GM18861 (cell line): ENCODE measurements at regions not wholly inside any gene's neighbourhood (a gene's known extent, or its start where the extent isn't known, plus 50 kb on each side); places are given as distances from the start of the nearest gene placed in this dataset.
"Not testable (repeated sequence)": the region's sequence is repeated elsewhere in the genome, so short reads cannot be mapped to it uniquely, and the experiment has no call there.

Source experiments
- ATAC-seq: cut with Tn5 transposase; IDR thresholded peaks from one replicate; pipeline ENCODE4 v1.9.1; 2021; ENCODE audit not compliant: unreplicated experiment

DNA sequence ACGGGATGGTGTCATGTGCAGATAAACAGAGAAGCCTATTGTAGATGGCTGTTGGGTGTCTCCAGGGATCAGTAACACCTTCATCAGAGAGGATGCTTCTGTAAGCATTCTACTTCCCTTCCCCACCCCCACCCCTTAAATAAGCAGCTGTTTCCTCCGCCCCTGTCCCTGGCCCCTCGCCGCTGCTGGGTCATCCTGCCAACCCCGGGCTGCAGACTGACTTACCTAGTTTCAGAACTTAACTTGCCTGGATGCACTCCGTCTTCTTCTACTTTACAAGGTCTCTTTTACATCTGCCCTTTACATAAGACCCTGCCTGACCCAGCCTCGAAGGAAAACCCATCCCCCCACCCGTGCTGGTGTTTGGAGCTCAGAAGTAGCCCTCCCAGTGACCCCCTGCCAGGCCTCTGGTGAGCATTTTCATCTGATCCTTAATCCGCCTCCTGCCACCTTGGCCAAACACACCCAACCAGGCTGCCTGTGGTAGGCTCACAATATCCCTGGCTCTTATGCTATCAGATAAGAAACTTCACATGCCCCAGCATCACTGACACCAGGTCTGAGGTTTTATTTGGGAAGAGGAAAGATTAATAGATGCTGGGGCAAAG, 103.0 kb upstream of the HES1 start:
- no peak for ATAC-seq

DNA sequence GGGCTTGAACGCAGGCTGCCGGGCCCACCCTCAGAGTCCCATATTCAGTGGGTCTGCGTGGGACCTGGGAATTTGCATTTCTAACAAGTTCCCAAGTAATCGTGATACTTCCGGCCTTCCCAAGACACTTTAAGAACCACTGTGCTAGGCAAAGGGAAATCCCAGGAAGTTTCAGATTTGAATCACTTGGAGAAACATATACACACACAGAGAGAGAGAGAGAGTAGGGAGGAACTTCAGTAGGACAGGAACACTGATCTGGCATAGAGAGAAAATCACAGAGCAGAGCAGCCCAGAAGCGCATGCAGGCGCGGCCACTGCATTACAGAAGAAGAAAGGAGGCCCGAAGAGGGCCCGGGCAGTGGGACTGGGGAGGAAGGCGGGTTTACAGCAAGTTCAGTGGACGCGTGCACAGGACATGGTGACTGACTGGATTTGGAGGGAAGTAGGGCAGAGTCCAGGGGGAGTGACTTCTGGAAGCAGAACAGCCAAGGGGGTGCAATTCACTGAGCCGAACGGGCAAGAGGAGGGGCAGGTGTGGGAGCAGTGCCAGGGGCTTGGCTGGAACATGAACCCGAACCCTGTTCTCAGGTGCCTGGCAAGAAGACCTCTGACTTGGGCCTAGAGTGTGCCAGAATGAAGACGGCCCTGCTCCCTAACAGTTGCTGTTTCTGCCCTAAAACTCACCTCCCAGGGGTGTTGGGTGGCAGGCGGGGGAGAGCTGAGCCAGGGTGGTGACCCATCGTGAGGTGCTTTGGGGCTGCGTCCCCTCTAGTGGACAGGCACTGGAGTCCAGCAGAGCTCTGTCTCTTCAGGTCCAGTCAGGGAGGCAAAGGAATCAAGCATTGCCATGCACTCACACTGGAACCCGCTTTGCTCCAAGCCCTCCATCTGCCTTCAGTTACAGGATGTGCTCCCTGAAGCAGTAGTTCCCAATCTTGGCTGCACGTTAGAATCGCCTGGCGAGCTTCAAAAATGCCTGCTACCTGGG, 101.3 kb upstream of the HES1 start:
- ATAC-seq: no peak

DNA sequence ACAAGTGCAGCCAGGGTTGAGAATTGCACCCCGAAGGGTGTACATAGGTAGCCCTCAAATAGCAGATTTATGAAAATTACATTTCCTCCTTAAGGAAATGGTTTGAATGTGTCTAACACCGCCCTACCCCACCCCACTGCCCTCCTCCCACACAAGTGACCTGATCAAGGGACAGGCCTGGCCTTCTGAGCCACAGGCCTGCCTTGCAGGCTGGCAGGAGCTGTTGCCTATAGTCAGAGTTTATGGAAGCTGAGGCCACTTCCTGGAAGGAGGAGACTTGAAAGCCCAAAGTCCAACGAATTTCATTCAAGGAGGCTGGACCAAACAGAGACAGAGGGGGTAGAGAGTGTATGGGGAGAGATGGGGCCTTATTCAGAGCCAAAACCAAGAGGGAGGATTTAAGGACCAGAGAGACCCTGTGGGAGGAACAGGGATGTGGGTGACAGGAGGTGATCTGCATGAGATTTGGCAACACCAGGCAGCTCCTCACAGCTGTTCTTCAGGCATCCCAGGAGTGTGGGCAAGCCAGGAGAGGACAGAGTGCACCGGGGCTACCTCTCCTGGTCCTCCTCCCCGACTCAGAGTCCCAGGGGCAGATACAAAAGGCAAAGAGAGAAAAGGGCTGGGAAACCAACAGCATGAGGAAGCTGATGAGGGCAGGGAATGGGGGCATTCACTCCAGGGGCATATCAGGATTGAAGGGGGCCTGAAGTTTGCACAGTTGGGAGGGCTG, 100.4 kb upstream of the HES1 start:
- no peak for ATAC-seq

DNA sequence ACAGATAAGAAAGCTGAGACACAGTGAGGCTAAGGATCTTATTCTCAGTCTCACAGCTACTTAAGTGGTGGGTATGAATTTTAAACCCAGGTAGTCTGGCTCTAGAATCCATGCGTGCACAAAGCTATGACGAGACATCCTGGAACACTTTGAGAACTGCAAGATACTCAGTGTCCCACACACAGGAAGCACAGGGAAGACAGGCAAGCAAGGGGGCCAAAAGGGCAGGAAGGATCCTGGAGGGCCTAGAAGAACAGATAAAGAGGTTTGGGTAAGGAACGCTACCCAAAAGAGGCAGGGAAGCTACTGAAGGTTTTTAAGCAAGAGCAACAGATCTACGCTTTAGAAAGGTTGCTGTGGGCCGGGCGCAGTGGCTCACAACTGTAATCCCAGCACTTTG, 99.1 kb upstream of the HES1 start:
- ATAC-seq: no peak

DNA sequence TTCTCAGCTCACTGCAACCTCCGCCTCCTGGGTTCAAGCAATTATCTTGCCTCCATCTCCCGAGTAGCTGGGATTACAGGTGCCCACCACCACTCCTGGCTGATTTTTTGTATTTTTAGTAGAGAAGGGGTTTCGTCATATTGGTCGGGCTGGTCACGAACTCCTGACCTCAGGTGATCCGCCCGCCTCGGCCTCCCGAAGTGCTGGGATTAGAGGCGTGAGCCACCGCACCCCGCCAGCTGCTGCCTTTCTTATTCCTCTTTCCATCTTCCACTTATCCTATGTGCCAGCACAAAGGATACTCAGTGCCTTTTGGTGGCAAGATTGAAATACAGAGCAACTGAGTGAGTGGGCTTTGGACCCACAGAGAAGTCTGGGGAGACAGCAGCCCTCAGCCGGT, 97.6 kb upstream of the HES1 start:
- ATAC-seq: not testable (repeated sequence)

DNA sequence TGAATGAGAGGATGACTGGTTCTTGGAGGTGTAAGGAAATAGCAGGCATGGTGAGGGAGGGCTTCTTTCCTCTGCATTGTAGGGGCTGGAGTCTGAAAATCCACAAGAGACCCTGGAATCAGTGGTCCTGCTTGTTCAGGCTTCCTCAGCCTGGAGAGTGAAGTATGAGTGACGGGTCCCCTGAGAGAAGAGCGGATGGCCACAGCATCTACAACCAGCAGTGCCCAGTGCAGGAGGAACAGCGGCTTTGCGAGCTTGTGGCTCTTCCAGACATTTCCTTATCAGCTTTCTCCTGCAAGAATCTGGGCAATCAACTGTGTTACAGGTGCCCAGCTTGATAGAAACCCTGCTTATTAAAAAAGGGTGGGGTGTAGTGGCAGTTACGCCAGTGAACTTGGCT, 97.0 kb upstream of the HES1 start:
- no peak for ATAC-seq

DNA sequence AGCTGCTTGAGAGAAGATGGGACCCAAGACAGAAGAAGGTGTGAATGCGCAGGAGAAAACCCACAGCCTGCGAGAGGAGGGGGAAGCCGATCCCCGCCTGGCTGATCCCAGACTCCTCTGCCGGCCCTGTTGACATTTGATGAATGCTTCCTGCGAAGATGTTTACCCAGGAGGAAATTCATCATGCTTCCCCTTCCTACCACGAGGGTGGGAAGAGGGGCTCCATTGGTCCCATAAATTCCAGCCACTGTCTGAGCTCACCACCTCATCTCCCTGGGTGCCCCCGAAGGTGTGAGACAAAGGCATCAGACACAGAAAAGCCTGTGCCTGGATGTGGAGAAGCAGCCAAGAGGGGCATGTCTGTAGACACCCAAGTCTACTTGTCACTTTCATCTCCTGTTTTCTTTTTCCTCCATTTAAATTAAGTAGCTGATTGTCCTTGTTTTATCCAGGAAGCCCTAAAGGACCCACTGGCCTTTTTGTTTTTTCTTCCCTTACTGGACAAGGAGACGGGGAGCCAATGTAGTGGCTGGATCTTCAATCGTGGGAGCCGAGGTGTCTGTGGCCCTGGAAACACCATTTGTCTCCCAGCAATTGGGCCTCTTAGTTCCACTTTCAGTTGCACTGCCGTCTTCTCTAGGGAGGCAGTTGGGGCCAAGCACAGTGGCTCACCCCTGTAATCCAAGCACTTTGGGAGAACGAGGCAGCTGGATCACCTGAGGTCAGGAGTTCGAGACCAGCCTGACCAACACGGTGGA, 95.3 kb upstream of the HES1 start:
- ATAC-seq: no peak

DNA sequence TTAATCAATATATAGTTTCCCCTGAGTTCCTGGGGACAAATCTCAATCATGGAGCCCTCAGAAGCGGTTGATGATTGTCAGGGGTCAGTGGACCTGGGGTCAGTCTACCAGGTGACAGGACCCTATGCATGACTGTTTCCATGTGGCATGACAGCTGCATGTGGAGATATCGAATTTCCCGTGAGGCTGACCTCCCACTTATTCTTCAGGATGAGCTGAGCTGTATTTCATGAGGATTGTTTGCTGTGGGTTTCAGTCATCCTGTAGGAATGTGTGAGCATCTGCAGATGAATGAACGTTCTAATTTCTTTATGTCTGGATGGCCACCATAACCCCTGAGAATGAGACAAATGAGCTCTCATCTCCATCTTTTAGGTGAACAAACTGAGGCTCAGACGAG, 93.0 kb upstream of the HES1 start:
- no peak for ATAC-seq

DNA sequence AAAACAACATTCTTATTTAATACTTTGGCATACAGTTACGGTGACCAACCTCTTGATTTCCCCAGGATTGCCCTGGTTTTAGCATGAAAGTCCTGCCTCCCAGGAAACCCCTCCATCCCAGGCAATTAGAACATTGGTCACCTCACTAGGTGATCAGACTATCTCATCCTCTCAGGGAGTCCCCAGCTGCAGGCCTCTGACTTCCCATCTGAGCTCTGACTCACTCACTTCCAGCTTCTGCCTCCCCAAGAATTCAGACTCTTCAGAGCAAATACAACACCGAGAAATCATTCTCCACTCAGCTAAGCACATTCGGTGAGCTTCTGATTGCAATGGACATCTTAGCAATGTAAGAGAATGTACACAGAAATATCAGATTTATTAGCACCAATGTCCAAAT, 92.4 kb upstream of the HES1 start:
- ATAC-seq: no peak

DNA sequence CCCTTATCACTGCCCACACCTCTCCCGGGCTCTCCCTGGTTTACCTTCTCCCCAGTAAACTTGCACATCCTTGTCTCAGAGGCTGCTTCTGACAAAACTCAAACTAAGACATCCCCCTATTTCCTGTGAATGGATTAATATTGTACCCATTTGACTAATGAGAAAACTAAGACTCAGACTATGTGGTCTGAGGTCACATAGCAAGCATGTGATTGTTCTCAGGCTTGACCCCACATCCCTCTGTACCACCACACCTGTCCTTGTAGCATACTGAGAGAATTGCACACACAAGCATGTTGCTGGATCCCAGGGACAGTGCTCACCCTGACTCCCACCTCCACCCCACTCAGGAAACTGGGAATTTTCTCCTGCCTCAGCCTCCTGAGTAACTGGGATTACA, 90.7 kb upstream of the HES1 start:
- ATAC-seq: peak; percentile 95

DNA sequence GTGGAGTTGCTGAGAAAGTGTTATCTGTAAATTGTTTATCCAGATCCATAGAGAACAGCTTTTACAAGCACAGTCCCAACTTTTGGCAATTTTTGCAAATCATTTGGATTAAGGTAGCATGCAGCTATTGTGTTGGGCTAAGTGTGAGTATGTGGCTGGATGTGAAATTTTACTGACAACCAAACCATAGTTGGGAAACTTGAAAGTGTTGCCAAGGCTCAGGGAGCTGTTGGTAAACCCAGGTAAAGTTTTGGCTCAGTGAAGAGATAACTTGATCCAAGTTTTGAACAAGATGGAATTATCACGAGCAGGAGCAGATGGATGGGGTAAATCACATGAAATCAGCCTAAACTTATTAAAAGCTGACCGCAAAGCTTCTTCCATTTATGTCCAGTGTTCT, 90.0 kb upstream of the HES1 start:
- ATAC-seq: no peak

DNA sequence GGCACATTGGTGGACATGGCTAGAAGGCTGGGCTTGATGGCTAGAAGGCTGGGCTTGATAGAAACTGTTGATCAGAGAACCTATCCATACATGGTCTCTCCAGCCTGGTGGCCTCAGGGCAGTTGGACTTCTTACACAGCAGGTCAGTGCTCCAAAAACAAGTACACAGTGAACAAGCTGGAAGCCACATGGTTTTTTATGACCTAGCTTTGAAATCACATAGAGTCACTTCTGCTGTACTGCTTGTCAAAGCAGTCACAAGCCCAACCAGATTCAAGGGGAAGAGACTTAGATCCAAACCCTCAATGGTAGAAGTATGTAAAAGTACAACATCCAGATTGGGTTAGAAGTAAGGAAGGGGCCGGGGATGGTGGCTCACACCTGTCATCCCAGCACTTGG, 89.4 kb upstream of the HES1 start:
- ATAC-seq: no peak

DNA sequence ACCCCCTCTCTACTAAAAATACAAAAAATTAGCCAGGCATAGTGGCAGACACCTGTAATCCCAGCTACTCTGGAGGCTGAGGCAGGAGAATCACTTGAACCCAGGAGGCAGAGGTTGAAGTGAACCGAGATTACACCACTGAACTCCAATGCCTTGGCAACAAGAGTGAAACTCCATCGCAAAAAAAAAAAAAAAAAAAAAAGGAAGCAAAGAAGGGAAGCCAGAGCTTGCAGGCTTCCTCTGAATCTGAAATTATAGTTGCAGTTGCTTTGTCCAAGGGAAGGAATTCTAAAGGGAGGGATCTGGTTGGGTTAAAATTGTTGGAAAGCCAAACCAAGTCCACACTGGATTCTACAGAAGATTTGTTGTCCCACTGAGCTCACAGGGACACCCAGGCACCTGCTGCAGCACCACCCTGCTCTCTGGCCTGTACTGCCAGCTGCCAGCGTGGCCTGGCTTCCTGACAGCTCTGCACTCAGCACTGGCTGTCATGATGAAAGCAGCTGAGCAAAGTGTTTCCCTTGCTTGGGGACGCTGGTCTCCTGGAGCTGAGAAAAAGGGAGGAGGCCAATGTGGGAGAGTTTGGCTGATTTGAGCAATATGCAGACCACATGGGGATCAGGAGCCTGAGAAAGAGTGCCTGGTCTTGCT, 88.8 kb upstream of the HES1 start:
- ATAC-seq: peak; percentile 36

DNA sequence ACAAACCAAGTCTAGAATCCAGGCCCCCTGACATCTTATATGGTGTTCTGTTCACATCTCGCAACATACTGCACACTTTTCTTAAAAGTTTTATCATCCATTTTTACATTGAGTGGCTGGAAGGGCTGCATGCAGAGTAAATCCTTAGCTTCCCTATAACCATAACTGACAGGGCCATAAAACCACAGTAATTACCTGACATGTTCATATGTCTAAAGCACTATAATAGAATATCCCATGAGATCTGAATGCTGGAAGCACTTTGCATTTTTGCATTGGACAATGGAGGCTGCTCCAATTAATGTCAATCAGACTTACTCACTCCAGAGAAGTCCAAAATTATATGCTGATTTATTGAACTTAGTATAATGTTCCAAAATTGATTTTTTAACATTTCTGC, 86.6 kb upstream of the HES1 start:
- ATAC-seq: no peak

DNA sequence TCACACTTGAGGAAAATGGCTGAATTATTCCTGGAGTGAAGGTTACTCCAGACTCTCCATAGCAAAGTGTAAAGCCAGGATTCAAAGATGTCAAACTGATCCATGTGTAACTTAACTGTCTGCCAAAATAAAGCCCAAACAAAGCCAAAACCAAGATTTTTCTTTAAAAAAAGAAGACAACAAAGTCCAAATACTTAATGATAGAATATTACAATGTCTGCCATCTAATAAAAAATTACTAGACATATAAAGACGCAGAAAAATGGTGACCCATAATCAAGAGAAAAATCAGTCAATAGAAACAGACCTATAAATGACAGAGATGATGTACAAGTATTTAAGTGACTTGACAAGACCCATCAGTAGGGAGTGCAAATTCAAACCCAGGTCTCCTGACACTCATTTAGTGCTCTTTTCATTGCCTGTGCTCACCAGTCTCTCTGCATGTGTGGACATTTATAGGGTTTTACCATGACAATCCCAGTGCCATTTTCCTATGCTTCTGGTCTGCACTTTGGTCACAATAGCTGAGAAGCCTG, 85.1 kb upstream of the HES1 start:
- ATAC-seq: no peak

DNA sequence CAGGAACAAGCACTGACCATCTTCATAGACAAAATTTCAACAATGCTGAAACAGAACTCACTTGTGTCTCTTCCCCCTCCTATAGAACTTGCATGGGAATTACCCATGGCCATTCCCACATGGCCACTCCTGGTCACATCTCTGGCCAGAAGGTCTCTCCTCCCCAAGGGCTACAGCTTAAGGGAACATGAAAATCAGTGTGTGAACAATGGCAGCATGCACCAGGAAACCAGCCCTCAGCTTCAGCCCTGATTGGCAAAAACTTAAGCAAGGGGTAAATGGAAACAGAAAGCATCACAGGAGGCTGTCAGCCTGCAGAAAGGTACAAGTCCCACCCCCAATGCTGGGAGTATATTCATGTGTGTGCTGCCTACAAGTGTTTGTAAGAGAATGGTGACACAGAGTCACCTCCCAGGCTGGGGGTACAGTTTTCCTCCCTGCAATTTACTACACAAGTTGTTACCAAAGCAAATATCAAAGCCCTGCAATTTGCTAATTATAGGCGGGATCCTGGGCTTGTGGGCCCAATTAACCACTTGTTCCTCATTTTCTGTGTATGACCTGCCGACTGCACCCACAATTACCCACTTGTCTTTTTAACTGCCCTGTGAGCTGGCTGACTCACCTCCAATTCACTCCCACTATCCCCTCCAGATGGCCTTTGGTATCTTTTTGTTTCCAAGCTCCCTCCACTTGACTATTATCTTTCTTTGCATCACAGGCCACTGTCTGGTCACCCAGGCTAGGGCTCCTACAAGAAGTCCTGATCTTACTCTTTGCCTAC, 84.4 kb upstream of the HES1 start:
- ATAC-seq: no peak

DNA sequence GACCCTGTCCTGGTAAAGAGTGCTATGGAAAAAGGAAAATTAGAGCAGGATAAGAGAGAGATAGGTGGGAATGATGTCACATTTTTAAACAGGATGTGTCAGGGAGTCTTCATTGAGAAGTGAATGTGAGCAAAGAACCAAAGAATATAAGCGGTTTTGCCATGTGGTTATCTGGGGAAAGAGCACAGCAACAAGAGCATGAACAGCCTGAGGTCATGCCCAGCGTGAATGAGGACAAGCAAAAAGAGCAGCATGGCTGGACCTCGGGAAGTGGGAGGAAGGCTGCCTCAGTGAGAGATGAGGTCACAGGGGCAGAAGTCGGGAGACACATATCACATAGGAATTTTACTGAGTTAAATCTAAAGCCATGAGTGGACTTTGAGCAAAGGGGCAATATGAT, 82.8 kb upstream of the HES1 start:
- ATAC-seq: no peak

DNA sequence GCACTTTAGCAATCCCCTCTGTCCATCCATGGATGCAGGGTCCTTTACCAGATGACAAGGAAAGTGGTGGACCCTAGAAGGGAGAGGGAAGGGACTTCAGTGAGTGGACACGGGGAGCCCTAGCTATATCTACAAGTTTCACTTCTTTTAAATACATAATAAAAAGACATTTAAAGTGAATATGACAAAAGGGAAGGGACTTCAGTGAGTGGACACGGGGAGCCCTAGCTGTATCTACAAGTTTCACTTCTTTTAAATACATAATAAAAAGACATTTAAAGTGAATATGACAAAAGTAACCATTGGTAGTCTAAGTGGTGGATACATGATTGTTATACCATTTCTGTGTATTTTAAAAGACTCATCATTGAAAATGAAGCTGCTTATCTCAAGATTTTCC, 81.9 kb upstream of the HES1 start:
- ATAC-seq: no peak

DNA sequence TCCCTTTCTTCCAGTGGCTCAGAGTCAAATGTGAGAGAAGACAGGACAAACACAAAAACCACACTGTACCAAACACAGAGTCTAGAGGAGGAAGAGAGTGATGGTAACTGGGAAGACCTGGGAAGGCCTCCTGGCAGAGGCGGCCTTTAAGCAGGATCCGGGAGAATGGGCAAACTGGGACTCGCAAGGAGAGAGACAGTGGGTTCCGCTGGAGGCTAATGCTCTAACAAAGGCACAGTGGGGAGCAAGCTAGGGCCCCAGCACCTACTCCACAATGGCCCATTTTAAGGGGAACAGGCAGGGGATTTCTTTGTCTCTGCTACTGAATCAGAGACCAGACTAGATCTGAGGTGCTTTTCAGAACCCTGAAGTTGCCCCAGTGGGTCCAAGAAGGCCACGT, 81.4 kb upstream of the HES1 start:
- no peak for ATAC-seq

DNA sequence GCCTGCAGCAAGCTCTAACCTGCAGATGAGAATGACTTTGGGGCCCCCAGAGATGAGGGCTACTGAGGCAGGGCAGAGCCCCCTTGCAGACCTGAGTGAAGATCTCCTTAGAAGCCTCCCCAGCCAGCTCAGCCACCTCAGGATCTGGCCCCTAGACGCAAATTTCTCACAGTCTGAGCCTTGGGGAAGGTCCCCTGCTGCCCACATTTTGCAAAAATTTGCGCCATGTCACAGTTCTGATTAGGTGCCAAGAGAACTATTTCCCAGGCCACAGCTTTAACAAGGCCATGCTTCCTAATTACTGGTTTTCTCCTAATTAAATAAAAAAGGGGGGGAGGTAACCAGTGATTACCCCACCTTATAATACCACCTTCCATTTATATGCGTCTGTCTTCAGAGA, 81.0 kb upstream of the HES1 start:
- no peak for ATAC-seq
